GM21423 (cell line): ENCODE measurements at regions not wholly inside any gene's neighbourhood (a gene's known extent, or its start where the extent isn't known, plus 50 kb on each side); places are given as distances from the start of the nearest gene placed in this dataset.

Source experiments
- ATAC-seq: cut with Tn5 transposase; IDR thresholded peaks from one replicate; pipeline ENCODE4 v1.9.1; 2021; ENCODE audit warnings: mild to moderate bottlenecking, moderate library complexity; ENCODE audit not compliant: unreplicated experiment

DNA sequence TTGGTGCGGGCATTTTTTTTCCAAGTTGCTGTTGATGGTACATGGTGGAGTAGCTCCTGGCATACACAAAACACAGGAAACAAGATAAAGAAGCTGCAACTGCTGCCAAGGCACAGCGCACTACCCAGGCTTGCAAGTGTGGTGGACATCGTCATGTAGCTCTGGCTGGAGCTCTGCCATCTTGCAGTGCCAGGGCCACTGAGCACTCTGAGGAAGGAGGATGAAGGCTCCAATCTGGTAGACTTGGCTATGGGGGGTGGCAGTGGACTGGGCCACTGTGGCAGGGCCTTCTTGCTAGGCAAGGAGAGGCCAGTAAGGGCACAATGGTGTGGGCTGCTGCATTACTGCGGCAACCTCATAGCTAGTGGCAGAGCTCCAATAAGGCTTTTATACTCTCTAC lies 263.5 kb downstream of the CENPW start:
- no peak for ATAC-seq

DNA sequence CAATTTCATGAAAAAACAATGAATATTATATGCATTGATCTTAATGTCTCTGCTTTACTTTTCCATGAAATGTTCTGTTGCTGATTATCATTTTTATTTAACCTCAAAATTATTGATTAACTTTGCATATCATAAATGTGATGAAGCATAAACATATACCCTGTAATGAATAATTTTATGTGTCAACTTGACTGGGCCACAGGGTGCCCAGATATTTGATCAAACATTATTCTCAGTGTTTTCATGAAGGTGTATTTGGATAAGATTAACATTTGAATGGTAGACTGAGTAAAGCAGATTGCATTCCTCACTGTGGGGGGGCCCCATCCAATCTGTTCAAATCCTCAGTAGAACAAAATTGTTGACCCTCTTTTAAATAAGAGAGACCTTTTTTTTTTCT lies 265.2 kb downstream of the CENPW start:
- no peak for ATAC-seq

DNA sequence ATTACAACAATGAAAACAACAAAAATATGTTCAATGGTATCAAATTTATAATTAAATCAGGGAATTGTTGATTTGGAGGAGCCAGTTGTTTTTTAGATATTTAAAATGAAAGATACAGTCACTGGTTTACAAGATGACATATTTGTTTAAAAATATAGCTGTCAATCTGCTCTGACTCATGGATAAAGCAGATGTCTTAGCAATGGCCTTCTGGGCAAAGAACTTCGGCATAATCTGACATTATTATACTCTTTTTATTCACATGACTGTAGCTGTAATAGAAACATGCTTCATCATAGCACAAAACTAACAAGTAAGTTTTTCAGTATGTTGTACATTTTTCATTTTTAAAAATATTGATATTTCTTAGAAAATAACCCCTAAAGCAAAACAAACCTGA lies 267.4 kb downstream of the CENPW start:
- ATAC-seq = no peak

DNA sequence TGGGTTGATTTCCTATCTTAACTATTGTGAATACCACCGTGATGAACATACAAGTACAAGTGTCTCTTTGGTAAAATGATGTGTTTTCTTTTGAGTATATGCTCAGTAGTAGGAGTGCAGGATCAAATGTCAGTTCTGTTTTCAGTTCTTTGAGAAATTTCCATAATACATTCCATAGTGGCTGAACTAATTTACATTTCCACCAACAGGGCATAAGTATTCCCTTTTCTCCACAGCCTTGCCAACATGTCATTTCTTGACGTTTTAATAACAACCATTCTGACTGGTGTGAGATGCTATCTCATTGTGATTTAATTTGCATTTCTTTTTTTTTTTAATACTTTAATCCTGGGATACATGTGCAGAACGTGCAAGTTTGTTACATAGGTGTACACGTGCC lies 268.8 kb downstream of the CENPW start:
- no peak for ATAC-seq

DNA sequence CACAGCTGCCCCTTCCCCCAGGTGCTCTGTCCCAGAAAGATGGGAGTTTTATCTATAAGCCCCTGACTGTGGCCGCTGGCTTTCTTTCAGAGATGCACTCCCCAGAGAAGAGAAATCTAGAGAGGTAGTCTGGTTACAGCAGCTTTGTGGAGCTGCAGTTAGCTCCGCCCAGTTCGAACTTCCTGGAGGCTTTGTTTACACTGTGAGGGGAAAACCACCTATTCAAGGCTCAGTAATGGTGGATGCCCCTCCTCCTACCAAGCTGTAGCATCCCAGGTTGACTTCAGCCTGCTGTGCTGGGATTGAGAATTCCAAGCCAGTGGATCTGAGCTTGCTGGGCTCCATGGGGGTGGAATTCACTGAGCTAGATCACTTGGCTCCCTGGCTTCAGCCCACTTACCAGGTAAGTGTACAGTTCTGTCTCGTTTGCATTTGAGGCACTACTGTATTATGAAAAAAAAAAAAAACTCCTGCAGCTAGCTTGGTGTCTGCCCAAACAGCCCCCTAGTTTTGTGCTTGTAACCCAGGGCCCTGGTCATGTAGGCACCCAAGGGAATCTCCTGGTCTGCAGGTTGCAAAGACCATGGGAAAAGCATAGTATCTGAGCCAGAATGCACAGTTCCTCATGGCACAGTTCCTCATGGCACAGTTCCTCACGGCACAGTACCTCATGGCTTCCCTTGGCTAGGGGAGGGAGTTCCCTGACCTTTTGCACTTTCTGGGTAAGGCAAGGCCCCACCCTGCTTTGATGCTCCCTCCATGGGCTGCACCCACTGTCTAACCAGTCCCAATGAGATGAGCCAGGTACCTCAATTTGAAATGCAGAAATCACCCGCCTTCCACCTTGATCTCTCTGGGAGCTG lies 275.0 kb downstream of the CENPW start:
- no peak for ATAC-seq

DNA sequence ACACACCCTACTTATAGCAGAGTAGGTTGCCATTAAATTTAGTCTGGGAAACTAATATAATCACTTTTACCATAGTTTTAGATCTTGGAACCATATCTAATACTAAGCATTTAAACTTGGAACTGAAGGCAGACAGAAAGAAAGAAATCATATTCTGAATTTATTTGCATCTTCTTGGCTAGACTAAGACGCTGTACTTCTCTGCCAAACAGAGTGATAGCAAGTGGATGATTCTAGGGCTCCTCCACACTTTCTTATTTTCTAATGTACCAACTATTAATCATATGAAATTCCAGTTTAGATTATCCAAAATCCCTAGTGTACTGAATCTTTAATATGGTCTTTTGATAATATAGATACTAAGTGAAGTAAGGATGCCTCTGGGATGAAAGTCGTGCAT lies 277.0 kb downstream of the CENPW start:
- no peak for ATAC-seq

DNA sequence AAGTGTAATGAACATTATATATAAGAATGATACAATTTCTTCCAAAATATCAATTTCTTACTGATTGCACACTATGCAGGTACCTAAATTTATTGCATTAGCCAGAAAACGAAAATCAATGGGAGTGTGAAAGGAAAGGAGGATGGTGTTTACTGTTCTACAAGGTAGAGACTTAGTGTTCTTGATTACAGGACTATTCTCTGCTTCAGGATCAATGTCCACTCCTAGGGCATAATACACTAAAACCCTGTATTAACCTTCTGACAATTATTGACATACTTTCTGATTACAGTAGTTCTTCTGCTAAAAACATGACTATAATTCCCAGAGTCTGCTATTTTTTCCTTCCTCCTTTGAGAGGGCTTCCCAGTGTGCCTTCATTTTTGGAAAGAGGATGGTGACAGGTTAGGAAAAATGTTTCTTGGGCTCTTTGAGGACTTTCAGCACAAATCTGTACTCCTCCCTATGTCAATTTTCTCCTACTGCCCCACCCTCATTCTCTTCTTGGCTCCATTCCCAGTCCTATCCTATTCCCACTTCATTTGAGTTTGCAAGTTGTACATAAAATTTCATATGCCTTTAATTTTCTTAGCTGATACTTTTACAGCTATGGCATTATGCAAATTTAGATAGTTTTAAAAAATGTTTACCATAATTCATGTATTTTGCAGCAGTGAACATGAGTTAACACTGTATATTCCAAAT lies 278.9 kb downstream of the CENPW start:
- no peak for ATAC-seq

DNA sequence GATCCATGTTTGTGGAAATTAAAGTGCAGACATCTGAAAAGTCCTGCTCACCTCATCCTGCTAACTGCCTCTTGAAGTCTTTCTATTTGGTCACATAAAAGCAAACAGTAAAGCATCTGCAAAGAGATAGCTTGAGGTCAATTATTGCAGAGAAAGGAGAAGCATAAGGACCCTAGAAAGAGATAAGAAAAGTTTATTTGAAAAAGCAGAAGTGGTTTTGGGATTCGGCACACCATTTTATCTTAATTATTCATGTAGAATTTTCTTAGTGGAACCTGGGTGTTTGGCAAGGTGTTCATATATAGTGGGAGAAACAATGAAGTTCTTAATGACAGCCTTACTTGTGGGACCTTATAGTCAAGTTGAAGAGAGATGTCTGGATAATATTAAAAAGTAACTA lies 280.8 kb downstream of the CENPW start:
- no peak for ATAC-seq

DNA sequence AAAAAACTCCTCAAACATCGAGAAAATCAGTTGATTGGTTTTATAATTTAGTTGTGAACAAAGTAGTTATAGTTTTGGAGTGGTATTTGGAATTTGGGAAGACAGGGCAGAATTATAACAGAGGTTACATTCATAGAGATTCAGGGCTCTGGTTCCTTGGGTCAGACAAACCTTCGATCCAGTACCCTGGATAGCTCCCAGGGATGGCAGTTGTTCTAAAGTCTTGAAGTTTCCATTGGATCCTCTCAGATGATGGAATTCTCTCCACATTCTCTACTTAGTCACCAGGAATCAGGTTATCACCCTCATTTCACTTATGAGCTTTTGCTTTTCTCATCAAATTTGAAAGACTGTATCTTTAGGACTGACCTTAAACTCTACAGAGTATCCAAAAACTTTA lies 285.1 kb downstream of the CENPW start:
- no peak for ATAC-seq

DNA sequence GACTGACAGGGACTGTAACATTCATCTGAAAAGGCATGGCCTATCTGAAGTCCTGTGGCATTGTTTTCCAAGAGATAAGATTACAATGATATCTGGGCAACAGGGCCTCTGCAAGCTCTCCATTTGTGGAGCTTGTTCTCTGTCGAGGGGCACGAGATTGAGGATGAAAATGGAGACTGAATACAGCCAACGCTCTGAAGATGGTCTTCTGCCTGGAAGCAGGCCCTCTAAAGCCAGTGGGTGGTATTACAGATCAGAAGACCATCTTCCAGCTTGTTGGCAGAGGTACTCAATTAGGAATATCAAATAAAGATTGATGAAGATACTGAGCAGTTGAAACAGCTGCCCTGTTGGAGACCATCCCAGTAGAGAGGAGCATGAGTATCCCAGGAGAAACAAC lies 288.2 kb downstream of the CENPW start:
- no peak for ATAC-seq

DNA sequence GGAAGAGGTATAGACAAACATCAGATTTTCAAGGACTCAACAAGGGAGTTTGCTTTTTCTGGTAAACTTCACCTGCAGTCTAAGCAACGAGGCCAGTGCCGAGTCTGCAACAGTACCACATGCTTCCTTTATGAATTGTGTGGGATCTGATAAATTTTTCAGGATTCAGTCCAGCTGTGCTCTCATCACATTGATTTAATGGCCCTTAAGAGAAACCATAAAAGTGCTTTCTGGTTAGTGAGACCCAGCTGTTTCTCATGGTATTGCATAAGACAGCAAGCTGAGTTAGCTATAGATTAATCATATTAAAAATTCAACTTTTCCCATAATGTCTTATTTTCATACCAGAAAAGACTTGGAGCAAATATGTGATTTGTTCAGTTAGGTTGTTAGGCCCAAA lies 291.4 kb downstream of the CENPW start:
- no peak for ATAC-seq

DNA sequence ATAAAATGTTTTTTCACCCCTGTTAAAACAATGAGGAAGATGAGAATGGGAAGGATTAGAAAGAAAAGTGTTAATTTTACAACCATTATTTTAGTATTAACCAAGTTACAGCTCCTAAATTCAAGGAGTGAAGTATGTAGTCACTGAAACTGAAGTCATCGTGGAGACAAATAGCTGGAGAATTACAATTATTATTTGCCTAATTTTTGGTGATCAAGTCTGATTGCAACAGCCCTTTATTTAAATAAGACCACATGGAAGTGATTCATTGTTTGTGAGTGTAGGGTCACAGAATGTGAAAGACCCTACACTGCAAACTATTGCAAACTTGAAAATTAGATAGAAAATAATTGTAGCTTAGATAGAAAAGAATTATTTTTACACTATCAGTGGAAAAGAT lies 292.4 kb downstream of the CENPW start:
- ATAC-seq = no peak

DNA sequence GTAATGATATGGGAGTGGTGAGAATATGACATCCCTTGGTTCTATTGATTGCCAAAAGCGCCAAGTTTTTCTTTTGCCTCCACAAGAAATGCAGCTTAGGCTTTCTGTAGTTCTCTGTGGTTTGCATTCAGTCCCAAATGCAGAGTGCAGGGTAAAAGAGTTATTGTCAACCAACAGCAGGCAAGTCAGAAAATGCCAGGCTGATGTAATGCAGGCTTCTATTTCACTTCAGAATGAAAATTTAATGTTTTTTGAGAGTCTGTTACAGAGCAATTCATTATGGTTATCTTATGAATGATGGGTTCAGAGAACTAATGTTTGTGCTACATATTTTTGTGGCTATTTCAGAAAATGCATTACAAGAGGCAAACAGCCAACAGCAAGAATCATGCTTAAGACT lies 293.5 kb downstream of the CENPW start:
- ATAC-seq = no peak

DNA sequence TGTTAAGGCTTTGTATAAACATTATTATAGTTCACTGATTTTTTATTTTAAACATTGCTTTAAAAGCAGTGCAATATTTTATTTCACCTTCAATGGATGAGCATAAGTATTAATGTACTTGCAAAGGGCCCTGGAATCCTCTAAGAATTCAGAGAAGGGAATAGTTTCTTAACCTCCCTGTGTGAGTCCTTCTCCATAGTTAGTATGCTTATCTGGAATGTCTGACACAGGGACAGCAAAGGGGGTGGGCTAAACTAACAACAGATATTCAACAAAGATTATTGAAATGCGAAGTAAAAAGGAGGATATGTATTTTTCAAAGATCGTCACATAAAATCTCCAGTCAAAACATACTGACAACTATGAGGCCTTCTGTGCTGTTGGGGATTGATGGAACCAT lies 300.4 kb downstream of the CENPW start:
- ATAC-seq = no peak

DNA sequence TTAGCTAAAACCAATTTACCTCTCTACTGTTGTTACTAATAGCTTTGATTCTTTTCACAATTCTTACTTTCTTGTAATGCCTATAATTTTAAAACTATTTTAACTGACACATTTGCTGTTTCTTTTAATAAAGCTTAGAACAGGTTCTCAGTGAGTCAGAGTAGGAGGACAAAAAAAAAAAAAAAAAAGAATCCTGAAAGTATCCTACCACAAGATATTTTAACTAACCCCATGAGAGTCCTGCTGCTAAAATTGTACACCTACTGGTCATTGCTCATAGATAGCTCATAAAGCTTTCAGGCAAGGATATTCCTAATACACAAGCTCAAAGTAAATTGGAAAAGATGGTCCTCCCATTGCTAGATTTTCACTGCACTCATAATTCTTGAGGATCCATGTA lies 301.0 kb downstream of the CENPW start:
- no peak for ATAC-seq

DNA sequence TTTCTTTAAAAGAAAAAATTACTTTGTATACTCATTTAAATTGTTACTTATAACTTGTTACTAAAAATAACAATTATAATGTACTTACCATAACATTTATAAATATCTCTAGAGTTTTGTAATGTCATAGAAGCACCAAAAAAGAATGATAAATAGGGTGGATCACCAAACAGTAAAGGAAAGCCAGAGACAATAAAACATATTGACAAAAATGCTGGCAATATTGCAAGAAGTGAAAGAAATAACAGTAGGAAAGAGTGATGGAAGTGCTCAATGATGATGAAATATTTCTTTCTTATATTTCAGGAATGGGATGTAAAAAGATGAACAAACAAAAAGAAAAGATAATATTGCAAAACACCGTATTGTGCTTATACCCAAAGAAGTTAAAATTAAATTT lies 301.7 kb downstream of the CENPW start:
- no peak for ATAC-seq

DNA sequence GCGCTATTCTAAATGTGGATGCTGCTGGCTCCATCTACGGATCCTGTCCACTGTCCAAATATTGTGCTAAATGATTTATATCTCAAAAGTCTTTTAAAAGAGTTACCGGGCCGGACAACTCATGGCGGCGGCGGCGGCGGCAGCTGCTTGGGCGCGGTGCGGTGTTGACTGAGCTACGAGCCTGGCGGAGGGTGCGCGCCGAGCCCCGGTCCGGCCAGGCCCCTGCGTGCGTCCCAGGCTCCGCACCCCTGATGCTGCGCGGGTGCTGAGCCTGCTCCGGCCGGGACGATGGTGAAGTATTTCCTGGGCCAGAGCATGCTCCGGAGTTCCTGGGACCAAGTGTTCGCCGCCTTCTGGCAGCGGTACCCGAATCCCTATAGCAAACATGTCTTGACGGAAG lies 303.4 kb downstream of the CENPW start:
- no peak for ATAC-seq

DNA sequence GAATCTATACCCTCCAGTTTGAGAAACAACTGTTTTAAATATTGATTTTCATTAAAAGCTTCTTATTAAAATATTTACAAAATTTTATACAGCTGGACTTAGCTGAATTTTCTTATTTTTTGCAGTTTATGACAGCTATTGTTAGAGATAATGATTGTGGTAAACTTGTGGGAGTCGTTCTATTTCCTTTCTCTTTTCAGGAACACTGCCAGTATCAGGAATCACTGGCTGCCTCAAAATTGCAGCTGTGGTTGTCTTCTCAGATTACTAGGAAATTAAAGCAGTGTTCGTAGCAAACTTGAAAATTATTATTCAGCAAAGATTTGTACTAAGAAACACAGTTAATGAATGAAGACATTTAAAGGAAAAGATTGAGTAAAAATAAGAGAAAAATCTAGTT lies 311.0 kb downstream of the CENPW start:
- no peak for ATAC-seq

DNA sequence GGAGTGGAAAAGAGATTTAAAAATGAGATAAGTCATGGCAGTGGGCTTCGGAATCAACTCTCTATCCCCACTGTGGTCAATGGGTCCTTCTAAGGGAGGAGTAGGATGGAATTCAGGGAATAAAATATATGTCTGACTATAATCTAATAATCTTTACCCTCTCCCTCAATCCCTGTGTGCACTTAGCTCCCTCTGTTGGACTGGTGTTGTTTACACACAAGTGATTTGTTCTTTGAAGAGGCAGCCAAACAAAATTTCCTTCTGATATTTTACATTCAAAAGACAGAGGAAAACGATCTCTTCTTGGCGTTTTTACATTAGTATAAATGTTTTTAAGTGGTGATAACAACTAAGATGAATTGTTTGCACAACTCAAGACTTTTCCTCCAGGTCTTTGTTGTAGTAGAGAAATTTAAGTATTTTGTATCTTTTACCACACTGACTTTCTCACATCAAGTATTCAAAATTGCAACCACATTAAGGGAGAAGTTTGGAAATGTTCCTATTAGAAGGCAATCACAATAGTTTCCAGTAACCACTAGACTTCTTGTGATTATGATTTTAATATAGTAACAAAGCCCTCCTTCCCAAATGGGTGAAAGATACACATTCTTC lies 317.8 kb downstream of the CENPW start:
- no peak for ATAC-seq

DNA sequence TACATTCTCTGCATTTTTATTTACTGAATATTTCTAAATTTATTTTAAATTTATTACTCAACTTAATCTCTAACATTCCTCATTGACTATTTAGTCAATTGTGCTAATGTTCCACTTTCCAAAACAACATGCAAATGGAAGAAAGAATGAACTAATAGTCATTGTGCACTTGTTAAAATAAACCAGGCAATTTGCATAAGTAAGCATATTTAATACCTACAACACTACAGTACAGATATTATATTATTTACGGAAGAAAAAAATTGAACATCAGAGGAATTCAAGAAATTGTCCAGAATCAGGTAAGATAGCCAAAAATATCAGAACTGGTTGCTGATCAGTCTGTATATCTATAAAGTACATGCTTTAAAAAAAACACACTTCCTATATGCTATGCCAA lies 320.5 kb downstream of the CENPW start:
- no peak for ATAC-seq

DNA sequence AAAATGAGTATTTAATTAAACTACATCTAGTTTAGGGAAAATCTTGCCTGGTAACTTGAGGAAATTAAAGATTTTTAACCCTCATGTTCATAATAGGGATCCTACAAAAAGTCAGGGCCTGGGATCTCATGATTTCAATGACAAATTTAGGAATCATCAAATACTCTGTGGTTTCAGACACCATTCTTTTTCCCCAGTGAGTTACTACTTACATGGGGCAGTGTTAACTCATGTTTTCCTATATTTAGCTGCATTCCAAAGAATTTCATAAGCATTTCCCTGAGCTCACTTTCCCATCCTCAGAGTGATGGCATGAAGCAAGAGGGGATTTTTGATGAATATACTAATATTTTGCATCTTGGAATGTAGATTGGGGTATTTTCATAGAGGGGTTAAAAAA lies 321.7 kb downstream of the CENPW start:
- no peak for ATAC-seq

DNA sequence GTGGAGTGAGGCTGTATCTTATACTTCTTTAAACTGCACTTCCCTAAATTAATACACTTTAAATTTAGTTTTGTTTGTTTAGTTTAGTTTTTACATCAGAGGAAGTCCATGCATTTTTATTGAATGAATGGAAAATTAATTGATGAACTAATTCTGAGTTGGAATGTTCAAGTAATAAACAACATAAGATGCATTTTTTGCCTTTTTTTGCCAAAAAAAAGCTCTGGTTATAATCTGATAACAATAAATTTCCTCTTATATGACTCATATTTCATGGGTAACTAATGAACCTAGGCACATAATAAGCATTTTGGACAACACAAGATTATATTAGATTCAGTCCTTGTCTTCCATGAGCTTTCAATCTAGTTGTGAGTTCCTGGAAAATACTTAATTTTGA lies 323.1 kb downstream of the CENPW start:
- ATAC-seq = no peak
